HEK293 (cell line): ENCODE measurements at regions not wholly inside any gene's neighbourhood (a gene's known extent, or its start where the extent isn't known, plus 50 kb on each side); places are given as distances from the start of the nearest gene placed in this dataset.

Experiments used
- CTCF ChIA-PET: fragments of 350-600 bp; formaldehyde crosslinking; extraction: SDS; loops from one replicate; lab custom pipeline; 2021; ENCODE audit warnings: antibody characterized with exemption; lab: Yijun Ruan, JAX
- POLR2A ChIA-PET: fragments of 300-600 bp; formaldehyde crosslinking; extraction: SDS; loops from one replicate; lab custom pipeline; 2020; ENCODE audit warnings: antibody characterized with exemption, inconsistent platforms; lab: Yijun Ruan, JAX
- H3K27ac ChIP-seq: fragments of 200-500 bp; sonication (Bioruptor generic); 2 replicates; pipeline ENCODE4 v1.5.1; 2014; ENCODE audit warnings: low read depth, low read length, control low read depth, inconsistent platforms; ENCODE audit errors: extremely low read depth
- H3K36me3 ChIP-seq, 2 experiments: fragments of 200-500 bp in 1 of 2; sonication (Bioruptor generic) in 1 of 2; 1 replicate in 1 of 2; 2 replicates in 1 of 2; pipeline ENCODE4 v1.5.1; 2014 to 2017; ENCODE audit warnings: inconsistent platforms in 2 of 2, low read length in 2 of 2; ENCODE audit not compliant: control insufficient read depth in 2 of 2, insufficient read depth in 1 of 2
- H3K4me1 ChIP-seq: fragments of 200-500 bp; sonication (Bioruptor generic); 2 replicates; pipeline ENCODE4 v1.5.1; 2014; ENCODE audit warnings: mild to moderate bottlenecking, low read length, inconsistent platforms; ENCODE audit not compliant: control insufficient read depth, insufficient read depth
- H3K4me3 ChIP-seq: 2 replicates; pipeline ENCODE4 v1.5.1; 2011; ENCODE audit warnings: low read depth, mild to moderate bottlenecking, control low read depth, low read length, moderate library complexity
- H3K9me3 ChIP-seq: fragments of 200-500 bp; sonication (Bioruptor generic); 2 replicates; pipeline ENCODE4 v1.5.1; 2014; ENCODE audit warnings: low read depth, low read length, inconsistent platforms; ENCODE audit not compliant: control insufficient read depth, insufficient read depth
- CTCF ChIP-seq: fragments of 450-650 bp; formaldehyde crosslinking; IDR thresholded peaks from 2 replicates; pipeline ENCODE4 v1.5.1; 2016; ENCODE audit warnings: missing biosample characterization, missing genetic modification characterization
- EGR2 ChIP-seq: fragments of 450-650 bp; formaldehyde crosslinking; IDR thresholded peaks from 2 replicates; pipeline ENCODE4 v1.5.1; 2016; ENCODE audit warnings: low read depth, missing biosample characterization, missing genetic modification characterization
- GFI1B ChIP-seq: fragments of 450-650 bp; formaldehyde crosslinking; IDR thresholded peaks from 2 replicates; pipeline ENCODE4 v1.5.1; 2016; ENCODE audit warnings: missing biosample characterization, missing genetic modification characterization
- OVOL3 ChIP-seq: fragments of 450-650 bp; formaldehyde crosslinking; IDR thresholded peaks from 2 replicates; pipeline ENCODE4 v1.5.1; 2016; ENCODE audit warnings: missing biosample characterization, missing genetic modification characterization
- SALL2 ChIP-seq: fragments of 450-650 bp; formaldehyde crosslinking; IDR thresholded peaks from 2 replicates; pipeline ENCODE4 v1.5.0; 2017; ENCODE audit warnings: missing biosample characterization, mild to moderate bottlenecking, missing genetic modification characterization, borderline replicate concordance
- SCRT2 ChIP-seq: fragments of 450-650 bp; formaldehyde crosslinking; IDR thresholded peaks from 2 replicates; pipeline ENCODE4 v1.5.1; 2016; ENCODE audit warnings: missing biosample characterization, missing genetic modification characterization
- SP2 ChIP-seq: fragments of 450-650 bp; formaldehyde crosslinking; IDR thresholded peaks from 2 replicates; pipeline ENCODE4 v1.5.1; 2016; ENCODE audit warnings: missing biosample characterization, missing genetic modification characterization
- ZBTB49 ChIP-seq: fragments of 450-650 bp; formaldehyde crosslinking; IDR thresholded peaks from 2 replicates; pipeline ENCODE4 v1.5.1; 2016; ENCODE audit warnings: missing biosample characterization, missing genetic modification characterization, low read depth
- ZFP3 ChIP-seq: fragments of 450-650 bp; formaldehyde crosslinking; IDR thresholded peaks from 2 replicates; pipeline ENCODE4 v1.5.1; 2016; ENCODE audit warnings: low read depth, missing biosample characterization, missing genetic modification characterization
- ZNF112 ChIP-seq: fragments of 450-650 bp; formaldehyde crosslinking; IDR thresholded peaks from 2 replicates; pipeline ENCODE4 v1.5.0; 2017; ENCODE audit warnings: missing biosample characterization, missing genetic modification characterization
- ZNF324 ChIP-seq: fragments of 450-650 bp; formaldehyde crosslinking; IDR thresholded peaks from 2 replicates; pipeline ENCODE4 v1.5.1; 2016; ENCODE audit warnings: missing biosample characterization, missing genetic modification characterization
- ZNF391 ChIP-seq: fragments of 450-650 bp; formaldehyde crosslinking; IDR thresholded peaks from 2 replicates; pipeline ENCODE4 v1.5.1; 2016; ENCODE audit warnings: low read depth, missing biosample characterization, missing genetic modification characterization, borderline replicate concordance
- ZNF404 ChIP-seq: fragments of 450-650 bp; formaldehyde crosslinking; IDR thresholded peaks from 2 replicates; pipeline ENCODE4 v1.5.1; 2017; ENCODE audit warnings: missing biosample characterization, missing genetic modification characterization
- ZNF530 ChIP-seq: fragments of 450-650 bp; formaldehyde crosslinking; IDR thresholded peaks from 2 replicates; pipeline ENCODE4 v1.5.1; 2016; ENCODE audit warnings: low read depth, missing biosample characterization, missing genetic modification characterization
- ZNF548 ChIP-seq: fragments of 450-650 bp; formaldehyde crosslinking; IDR thresholded peaks from 2 replicates; pipeline ENCODE4 v1.5.1; 2016; ENCODE audit warnings: missing biosample characterization, missing genetic modification characterization
- ZNF585B ChIP-seq: fragments of 450-650 bp; formaldehyde crosslinking; IDR thresholded peaks from 2 replicates; pipeline ENCODE4 v1.5.1; 2016; ENCODE audit warnings: missing biosample characterization, missing genetic modification characterization
- ZNF621 ChIP-seq: fragments of 450-650 bp; formaldehyde crosslinking; IDR thresholded peaks from 2 replicates; pipeline ENCODE4 v1.5.1; 2017; ENCODE audit warnings: missing biosample characterization, missing genetic modification characterization
- ZNF670 ChIP-seq: fragments of 450-650 bp; formaldehyde crosslinking; IDR thresholded peaks from 2 replicates; pipeline ENCODE4 v1.5.1; 2016; ENCODE audit warnings: missing biosample characterization, missing genetic modification characterization, low read depth
- ZNF747 ChIP-seq: fragments of 450-650 bp; formaldehyde crosslinking; IDR thresholded peaks from 2 replicates; pipeline ENCODE4 v1.5.1; 2016; ENCODE audit warnings: missing biosample characterization, missing genetic modification characterization
- ZNF843 ChIP-seq: fragments of 450-650 bp; formaldehyde crosslinking; IDR thresholded peaks from 2 replicates; pipeline ENCODE4 v1.5.1; 2016; ENCODE audit warnings: missing biosample characterization, missing genetic modification characterization
- ZSCAN18 ChIP-seq: fragments of 450-650 bp; formaldehyde crosslinking; IDR thresholded peaks from 2 replicates; pipeline ENCODE4 v1.5.1; 2016; ENCODE audit warnings: missing biosample characterization, missing genetic modification characterization
- ZSCAN23 ChIP-seq: fragments of 450-650 bp; formaldehyde crosslinking; IDR thresholded peaks from 2 replicates; pipeline ENCODE4 v1.5.1; 2016; ENCODE audit warnings: missing biosample characterization, missing genetic modification characterization
- TF ChIP-seq, protein P1 (sequence below): fragments of 450-650 bp; formaldehyde crosslinking; IDR thresholded peaks from 2 replicates; pipeline ENCODE4 v1.5.1; 2016; ENCODE audit warnings: missing biosample characterization, missing genetic modification characterization
- TF ChIP-seq, protein P2 (sequence below): fragments of 450-650 bp; formaldehyde crosslinking; IDR thresholded peaks from 2 replicates; pipeline ENCODE4 v1.5.0; 2017; ENCODE audit warnings: missing biosample characterization, missing genetic modification characterization, borderline replicate concordance
- TF ChIP-seq, protein P3 (sequence below): fragments of 450-650 bp; formaldehyde crosslinking; IDR thresholded peaks from 2 replicates; pipeline ENCODE4 v1.5.1; 2017; ENCODE audit warnings: missing biosample characterization, missing genetic modification characterization

- TF ChIP-seq ZNF670 (tag by site-specific recombination) = no peak
- TF ChIP-seq CTCF (tag by site-specific recombination) = no peak
Measured at GRCh38 chr6:164412566-164412965, 896.8 kb downstream of the C6orf118 start (continued).

DNA sequence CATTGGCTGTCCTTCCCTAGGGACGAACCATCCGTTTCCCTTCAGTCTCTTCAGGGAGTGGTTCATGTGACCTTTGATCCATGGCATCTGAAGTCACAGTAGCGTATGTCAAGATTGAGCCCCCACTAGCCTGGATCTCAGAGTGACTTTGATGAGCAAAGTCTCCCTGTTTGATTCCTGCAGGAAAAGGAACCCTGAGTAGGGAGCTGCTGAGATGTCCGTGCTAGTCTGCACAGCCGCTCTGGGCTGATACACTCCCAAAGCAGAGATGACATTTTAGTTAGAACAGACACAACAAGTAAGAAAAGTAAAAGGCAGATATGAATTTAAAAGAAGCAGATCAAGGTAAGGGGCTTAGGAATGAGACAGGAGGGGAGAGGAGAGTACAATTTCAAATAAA is 899.4 kb downstream of the C6orf118 start:
- CTCF ChIA-PET = no interaction called here
- TF ChIP-seq ZNF548 (no peak), EGR2 (tag by site-specific recombination) (no peak), ZNF747 (tag by site-specific recombination) (no peak), ZNF112 (tag by site-specific recombination) (no peak), SALL2 (no peak), ZFP3 (tag by site-specific recombination) (no peak), ZNF404 (tag by site-specific recombination) (no peak), SCRT2 (tag by site-specific recombination) (no peak), ZNF621 (tag by site-specific recombination) (no peak), SP2 (no peak), OVOL3 (tag by site-specific recombination) (no peak), ZNF391 (tag by site-specific recombination) (no peak), ZNF585B (tag by site-specific recombination) (no peak), ZBTB49 (tag by site-specific recombination) (no peak), ZNF324 (tag by site-specific recombination) (no peak)
- TF ChIP-seq, protein P1, sequence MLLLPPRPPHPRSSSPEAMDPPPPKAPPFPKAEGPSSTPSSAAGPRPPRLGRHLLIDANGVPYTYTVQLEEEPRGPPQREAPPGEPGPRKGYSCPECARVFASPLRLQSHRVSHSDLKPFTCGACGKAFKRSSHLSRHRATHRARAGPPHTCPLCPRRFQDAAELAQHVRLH = no peak
- Histone ChIP-seq H3K27ac (no peak overlapping the region), H3K36me3 (no peaks in the 10 kb centered on the region), H3K4me3 (no peak overlapping the region), H3K9me3 (no peaks in the 10 kb centered on the region), H3K4me1 (no peaks in the 10 kb centered on the region)
- POLR2A ChIA-PET = no interaction called here

- Histone ChIP-seq H3K4me1 (no peaks in the 10 kb centered on the region), H3K4me3 (no peak overlapping the region), H3K9me3 (no peaks in the 10 kb centered on the region), H3K36me3 (no peaks in the 10 kb centered on the region), H3K27ac (no peak overlapping the region)
- ChIA-PET POLR2A (no interaction called here), CTCF (interaction anchor here (0.6 kb wide), 1 partner anchor 191 kb away, joined by 3 read pairs; no protein-coding TSS in a partner anchor)
- TF ChIP-seq, protein P2, sequence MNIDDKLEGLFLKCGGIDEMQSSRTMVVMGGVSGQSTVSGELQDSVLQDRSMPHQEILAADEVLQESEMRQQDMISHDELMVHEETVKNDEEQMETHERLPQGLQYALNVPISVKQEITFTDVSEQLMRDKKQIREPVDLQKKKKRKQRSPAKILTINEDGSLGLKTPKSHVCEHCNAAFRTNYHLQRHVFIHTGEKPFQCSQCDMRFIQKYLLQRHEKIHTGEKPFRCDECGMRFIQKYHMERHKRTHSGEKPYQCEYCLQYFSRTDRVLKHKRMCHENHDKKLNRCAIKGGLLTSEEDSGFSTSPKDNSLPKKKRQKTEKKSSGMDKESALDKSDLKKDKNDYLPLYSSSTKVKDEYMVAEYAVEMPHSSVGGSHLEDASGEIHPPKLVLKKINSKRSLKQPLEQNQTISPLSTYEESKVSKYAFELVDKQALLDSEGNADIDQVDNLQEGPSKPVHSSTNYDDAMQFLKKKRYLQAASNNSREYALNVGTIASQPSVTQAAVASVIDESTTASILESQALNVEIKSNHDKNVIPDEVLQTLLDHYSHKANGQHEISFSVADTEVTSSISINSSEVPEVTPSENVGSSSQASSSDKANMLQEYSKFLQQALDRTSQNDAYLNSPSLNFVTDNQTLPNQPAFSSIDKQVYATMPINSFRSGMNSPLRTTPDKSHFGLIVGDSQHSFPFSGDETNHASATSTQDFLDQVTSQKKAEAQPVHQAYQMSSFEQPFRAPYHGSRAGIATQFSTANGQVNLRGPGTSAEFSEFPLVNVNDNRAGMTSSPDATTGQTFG = no peak
- no peak for TF ChIP-seq ZNF843 (tag by site-specific recombination)
- TF ChIP-seq ZSCAN23 = no peak
- TF ChIP-seq, protein P3, sequence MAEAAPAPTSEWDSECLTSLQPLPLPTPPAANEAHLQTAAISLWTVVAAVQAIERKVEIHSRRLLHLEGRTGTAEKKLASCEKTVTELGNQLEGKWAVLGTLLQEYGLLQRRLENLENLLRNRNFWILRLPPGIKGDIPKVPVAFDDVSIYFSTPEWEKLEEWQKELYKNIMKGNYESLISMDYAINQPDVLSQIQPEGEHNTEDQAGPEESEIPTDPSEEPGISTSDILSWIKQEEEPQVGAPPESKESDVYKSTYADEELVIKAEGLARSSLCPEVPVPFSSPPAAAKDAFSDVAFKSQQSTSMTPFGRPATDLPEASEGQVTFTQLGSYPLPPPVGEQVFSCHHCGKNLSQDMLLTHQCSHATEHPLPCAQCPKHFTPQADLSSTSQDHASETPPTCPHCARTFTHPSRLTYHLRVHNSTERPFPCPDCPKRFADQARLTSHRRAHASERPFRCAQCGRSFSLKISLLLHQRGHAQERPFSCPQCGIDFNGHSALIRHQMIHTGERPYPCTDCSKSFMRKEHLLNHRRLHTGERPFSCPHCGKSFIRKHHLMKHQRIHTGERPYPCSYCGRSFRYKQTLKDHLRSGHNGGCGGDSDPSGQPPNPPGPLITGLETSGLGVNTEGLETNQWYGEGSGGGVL = no peak
- TF ChIP-seq GFI1B (tag by site-specific recombination) = no peak
- TF ChIP-seq ZNF530 (tag by site-specific recombination) = no peak
- TF ChIP-seq ZSCAN18 (tag by site-specific recombination) = no peak
Measured at GRCh38 chr6:164409309-164410009, 899.9 kb downstream of the C6orf118 start.
